ENCODE measurements at regions not wholly inside any gene's neighbourhood (a gene's known extent, or its start where the extent isn't known, plus 50 kb on each side); places are given as distances from the start of the nearest gene placed in this dataset.
A peak's percentile ranks its signal among the peaks of the same experiment; 100 is the strongest.

- peaks cover 0 to 12% (median 0%) of the 10 kb centered on the region in 4 donors for H3K27me3 ChIP-seq
- no peak overlapping the region for H3K27ac ChIP-seq
- H3K4me1 ChIP-seq = peaks cover 0 to 17% (median 3%) of the 10 kb centered on the region in 3 donors
- no peak for DNase-seq
- no peak for TF ChIP-seq POLR2A (IDR thresholded peaks at IDR 0.05)
- TF ChIP-seq, protein P1, sequence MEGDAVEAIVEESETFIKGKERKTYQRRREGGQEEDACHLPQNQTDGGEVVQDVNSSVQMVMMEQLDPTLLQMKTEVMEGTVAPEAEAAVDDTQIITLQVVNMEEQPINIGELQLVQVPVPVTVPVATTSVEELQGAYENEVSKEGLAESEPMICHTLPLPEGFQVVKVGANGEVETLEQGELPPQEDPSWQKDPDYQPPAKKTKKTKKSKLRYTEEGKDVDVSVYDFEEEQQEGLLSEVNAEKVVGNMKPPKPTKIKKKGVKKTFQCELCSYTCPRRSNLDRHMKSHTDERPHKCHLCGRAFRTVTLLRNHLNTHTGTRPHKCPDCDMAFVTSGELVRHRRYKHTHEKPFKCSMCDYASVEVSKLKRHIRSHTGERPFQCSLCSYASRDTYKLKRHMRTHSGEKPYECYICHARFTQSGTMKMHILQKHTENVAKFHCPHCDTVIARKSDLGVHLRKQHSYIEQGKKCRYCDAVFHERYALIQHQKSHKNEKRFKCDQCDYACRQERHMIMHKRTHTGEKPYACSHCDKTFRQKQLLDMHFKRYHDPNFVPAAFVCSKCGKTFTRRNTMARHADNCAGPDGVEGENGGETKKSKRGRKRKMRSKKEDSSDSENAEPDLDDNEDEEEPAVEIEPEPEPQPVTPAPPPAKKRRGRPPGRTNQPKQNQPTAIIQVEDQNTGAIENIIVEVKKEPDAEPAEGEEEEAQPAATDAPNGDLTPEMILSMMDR (IDR thresholded peaks at IDR 0.05) = peak in 4 of 6 experiments; percentile 21 to 43 (median 25)
- no peaks in the 10 kb centered on the region for H3K36me3 ChIP-seq
- WGBS, 2 donors = 66 to 88% methylated on average over 3 to 6 of the region's 8 CpGs
- intact Hi-C loops (cut with DNase I) = loop anchor here (10.0 kb wide), 1 partner anchor 333 kb away; no protein-coding TSS in a partner anchor
- H3K9me3 ChIP-seq = no peaks in the 10 kb centered on the region
- no peak overlapping the region for H3K4me3 ChIP-seq
These were observed 167.6 kb upstream of the CST7 start for GRCh38 chr20:24781418-24781980.

DNA sequence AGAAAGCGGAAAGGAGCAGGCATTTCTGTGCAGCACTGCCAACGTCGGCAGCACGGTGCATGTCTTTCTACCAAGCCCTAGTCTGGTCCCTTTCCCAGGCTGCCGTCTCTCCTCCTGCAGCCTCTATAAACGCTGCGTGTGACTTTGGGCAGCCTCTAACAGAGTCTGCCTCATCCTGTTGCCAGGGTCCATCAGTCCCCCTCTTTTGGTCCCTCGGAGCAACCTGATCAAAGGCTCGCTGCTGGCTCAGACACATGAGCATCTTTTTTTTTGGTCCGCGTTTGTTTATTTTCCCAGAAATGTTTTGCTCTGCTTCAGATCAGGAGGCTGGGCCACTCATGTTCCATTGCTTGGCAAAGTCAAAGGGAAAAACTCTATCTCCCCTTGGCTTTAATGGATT, 166.8 kb upstream of the CST7 start:
- H3K36me3 ChIP-seq = no peaks in the 10 kb centered on the region
- peaks cover 0 to 9% (median 0%) of the 10 kb centered on the region in 4 donors for H3K27me3 ChIP-seq
- TF ChIP-seq, protein P1 (IDR thresholded peaks at IDR 0.05) = no peak
- TF ChIP-seq POLR2A (IDR thresholded peaks at IDR 0.05) = no peak
- no peak overlapping the region for H3K4me3 ChIP-seq
- no peaks in the 10 kb centered on the region for H3K9me3 ChIP-seq
- H3K27ac ChIP-seq = no peak overlapping the region
- intact Hi-C loops (cut with DNase I) = loop anchor here (10.0 kb wide), 1 partner anchor 332 kb away; no protein-coding TSS in a partner anchor
- H3K4me1 ChIP-seq = peaks cover 0 to 17% (median 3%) of the 10 kb centered on the region in 3 donors
- 62 to 63% methylated on average over 11 of the region's 11 CpGs for WGBS, 2 donors
- no peak for DNase-seq

GRCh38 chr20:24782801-24783630, 166.1 kb upstream of the CST7 start:
- Histone ChIP-seq H3K9me3 (no peaks in the 10 kb centered on the region), H3K4me3 (no peak overlapping the region), H3K36me3 (no peaks in the 10 kb centered on the region), H3K27me3 (peaks cover 0 to 4% (median 0%) of the 10 kb centered on the region in 4 donors), H3K27ac (no peak overlapping the region), H3K4me1 (peaks cover 0 to 17% (median 3%) of the 10 kb centered on the region in 3 donors)
- intact Hi-C loops (cut with DNase I) = loop anchor here (10.0 kb wide), 1 partner anchor 332 kb away; no protein-coding TSS in a partner anchor
- DNase-seq = no peak
- no peak for TF ChIP-seq POLR2A (IDR thresholded peaks at IDR 0.05)
- TF ChIP-seq, protein P1 (IDR thresholded peaks at IDR 0.05) = no peak
- 66 to 75% methylated on average over 10 to 11 of the region's 12 CpGs for WGBS, 2 donors

DNA sequence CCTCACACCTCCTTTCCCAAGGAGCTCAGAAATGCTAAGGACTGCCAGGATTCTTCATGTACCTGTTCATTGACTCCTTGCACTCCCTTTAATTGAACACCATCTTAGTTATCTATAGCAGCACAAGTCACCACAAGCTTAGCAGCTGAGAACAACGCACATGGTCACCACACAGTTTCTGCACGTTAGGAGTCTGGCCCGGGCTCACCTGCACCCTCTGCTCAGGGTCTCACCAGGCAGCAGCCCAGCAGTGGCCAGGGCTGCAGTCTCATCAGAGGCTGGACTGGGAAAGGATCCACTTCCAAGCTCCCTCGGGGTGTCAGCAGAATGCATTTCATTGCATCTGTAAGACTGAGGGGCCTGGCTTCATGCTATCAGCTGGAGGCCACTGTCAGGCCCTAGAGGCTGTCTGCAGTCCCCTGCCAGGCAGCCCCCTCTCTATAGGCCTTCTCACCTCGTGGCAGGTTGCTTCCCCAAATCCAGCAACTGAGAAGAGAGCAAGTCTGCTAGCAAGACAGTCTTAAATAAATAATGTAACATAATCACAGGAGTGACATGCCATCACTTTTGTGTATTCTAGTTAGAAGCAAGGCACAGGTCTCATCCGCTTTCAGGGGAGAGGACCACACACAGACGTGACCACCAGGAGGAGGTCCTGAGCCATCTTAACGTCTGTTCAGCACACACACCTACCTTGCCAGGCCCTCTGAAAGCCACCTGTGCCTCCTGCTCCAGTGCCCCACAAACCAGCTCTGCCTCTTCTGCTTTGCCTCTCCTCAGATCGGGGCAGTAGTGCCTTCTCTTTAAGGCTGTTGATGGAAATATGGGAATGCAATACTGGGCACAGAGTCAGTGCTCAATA, 165.2 kb upstream of the CST7 start:
- no peak for DNase-seq
- H3K36me3 ChIP-seq = no peaks in the 10 kb centered on the region
- peaks cover 0 to 4% (median 0%) of the 10 kb centered on the region in 4 donors for H3K27me3 ChIP-seq
- H3K4me3 ChIP-seq = no peak overlapping the region
- TF ChIP-seq, protein P1 (IDR thresholded peaks at IDR 0.05) = peak in 1 of 6 experiments; percentile 21
- no peak for TF ChIP-seq POLR2A (IDR thresholded peaks at IDR 0.05)
- H3K4me1 ChIP-seq = peaks cover 0 to 11% (median 0%) of the 10 kb centered on the region in 3 donors
- no peaks in the 10 kb centered on the region for H3K9me3 ChIP-seq
- 55 to 70% methylated on average over 6 to 7 of the region's 9 CpGs for WGBS, 2 donors
- intact Hi-C loops (cut with DNase I) = loop anchor here (10.0 kb wide), 1 partner anchor 331 kb away; no protein-coding TSS in a partner anchor
- no peak overlapping the region for H3K27ac ChIP-seq

Data from esophagus squamous epithelium (tissue), 5 donors.